ENCODE measurements at regions not wholly inside any gene's neighbourhood (a gene's known extent, or its start where the extent isn't known, plus 50 kb on each side); places are given as distances from the start of the nearest gene placed in this dataset.
"Not testable (repeated sequence)": the region's sequence is repeated elsewhere in the genome, so short reads cannot be mapped to it uniquely, and the experiment has no call there.

DNA sequence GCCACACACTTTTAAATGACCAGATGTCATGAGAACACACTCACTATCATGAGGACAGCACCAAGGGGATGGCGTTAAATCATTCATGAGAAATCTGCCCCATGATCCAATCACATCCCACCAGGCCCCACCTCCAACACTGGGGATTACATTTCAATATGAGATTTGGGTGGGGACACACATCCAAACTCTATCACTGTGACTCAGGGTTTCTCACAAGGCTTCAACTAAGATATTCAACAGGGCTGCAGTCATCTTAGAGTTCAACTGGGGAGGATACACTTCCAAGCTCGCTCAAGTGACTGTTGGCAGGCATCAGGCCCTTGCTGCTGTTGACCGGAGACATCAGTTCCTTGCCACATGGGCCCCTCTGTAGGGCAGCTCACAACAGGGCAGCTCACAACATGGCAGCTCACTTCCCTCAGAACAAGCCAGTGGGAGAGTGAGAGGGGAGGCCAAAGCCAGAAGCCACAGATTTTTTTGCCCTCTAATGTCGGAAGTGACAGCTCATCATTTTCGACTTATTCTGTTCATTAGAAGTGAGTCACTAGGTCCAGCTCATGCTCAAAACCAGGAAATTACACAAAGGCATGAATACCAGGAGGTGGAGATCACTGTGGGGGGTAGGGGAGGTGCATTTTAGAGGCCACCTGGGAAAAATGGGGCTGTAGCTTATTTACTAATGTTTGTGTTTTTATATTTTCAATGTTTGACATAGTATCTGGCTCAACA lies 50.8 kb upstream of the PTHLH start:
- DNase-seq (ENCODE audit: low read depth in 2 of 2), result peak; percentile 58 to 95

DNA sequence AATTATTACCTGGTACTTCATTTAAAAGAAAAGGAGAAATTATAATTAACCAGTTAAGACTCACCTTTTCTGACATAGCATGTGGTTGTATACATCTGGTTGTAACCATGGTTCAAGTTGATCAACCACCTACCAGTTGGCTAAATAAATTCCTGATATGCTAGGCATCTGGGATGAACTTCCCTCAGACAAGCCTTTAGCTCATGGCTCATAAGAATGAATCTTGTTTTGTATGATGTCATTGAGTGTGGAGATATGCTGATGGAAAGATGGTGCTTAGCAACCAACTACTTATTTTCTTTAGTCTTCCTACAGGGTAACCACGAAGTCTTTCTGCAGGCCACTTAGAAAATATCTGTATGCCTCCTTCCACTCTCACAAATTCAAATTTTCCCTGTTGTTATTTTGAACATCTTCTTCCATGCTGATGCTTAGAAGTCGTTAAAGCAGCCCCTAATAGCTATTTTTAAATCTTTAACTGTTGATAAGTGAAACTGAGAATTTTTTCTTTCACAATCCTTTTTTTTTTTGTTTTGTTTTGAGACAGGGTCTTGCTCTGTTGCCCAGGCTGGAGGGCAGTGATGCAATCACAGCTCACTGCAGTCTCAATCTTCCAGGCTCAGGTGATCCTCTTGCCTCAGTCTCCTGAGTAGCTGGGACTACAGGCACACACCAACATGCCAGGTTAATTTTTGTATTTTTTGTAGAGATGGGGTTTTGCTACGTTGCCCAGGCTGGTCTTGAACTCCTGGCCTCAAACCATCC lies 51.9 kb upstream of the PTHLH start:
- peak in 1 of 2 donors; percentile 83 for DNase-seq (ENCODE audit: low read depth in 2 of 2)

GRCh38 chr12:28025821-28026505 lies 53.4 kb upstream of the PTHLH start:
- DNase-seq (ENCODE audit: low read depth in 2 of 2), result no peak

DNA sequence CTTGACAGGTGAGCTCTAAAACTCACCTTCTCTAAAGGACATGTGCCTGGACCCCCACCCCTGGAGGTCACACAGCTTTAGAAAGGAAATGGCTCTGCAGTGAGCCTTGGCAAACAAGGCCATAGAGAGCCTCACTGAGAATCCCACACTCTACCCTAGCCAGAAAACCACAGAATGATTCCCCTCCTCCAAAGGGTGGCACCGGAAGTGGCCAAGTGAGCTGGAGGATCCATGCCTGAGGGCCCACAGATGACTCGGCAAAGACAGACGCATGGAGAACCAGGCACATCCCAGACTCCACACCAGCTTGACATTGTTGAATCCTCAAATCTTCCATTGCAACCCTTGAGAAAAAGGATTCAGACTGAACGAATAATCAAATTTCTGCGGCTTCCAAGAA lies 54.2 kb upstream of the PTHLH start:
- no peak for DNase-seq (ENCODE audit: low read depth in 2 of 2)

DNA sequence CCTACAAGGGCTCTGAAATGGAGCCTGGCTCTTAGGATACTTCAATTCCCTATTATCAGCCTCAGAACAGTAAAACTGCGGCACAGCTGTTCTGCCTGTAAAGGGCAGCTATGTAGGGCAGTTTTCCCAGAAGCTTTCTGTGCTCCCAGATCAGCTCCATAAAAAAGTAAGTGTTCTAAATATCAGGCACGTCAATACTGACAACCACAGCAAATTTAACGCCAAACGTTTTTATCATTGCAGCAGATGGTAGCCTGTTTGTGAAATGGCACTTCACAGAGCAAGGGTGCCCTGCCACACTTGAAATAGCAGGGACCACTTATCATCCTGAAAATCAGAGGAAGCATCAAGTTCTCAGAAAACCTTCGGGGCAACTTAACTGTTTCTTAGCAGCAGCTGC lies 54.8 kb upstream of the PTHLH start:
- no peak for DNase-seq (ENCODE audit: low read depth in 2 of 2)

- no peak for DNase-seq (ENCODE audit: low read depth in 2 of 2)
These were observed 55.6 kb upstream of the PTHLH start for GRCh38 chr12:28027947-28028724.

DNA sequence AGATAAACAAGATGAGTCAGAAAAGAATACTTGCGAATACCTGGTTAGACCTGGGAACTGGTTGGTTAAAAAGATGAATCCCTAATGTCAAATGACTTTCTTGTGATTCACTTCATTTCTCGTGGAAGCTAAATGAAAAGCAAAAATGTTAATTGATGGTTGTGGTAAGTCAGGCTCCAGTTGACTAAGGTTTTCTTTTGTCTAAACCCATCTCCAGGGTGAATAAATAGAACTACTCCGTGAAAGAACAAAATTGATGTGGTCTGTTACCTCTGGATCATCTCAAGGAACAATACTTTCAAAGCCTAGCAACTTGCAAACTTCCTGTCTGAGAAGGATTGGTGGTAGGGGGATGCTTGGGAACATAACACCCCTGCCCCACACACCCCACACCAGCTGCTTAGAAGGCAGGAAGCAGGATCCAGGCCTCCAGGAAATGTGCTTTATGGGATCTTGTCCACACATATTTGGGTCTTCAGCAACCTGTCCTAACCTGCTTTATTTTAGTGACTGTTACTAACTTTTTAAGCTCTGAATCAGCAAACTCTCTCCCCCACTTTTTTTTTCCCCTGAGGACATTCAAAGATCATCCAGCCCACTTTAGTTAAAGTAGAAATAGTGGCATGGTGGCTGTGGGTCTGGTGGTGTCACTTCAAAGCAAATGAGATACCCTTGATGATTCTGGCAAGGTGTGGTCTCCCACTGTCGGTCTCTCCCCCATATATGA lies 60.4 kb upstream of the PTHLH start:
- DNase-seq (ENCODE audit: low read depth in 2 of 2), result peak in 1 of 2 donors; percentile 47

- DNase-seq (ENCODE audit: low read depth in 2 of 2), result no peak
These were observed 61.0 kb upstream of the PTHLH start for GRCh38 chr12:28033538-28033915.

GRCh38 chr12:28034271-28034670 lies 61.7 kb upstream of the PTHLH start:
- no peak for DNase-seq (ENCODE audit: low read depth in 2 of 2)

GRCh38 chr12:28035500-28035899 lies 63.0 kb upstream of the PTHLH start:
- peak; percentile 38 to 81 for DNase-seq (ENCODE audit: low read depth in 2 of 2)

DNA sequence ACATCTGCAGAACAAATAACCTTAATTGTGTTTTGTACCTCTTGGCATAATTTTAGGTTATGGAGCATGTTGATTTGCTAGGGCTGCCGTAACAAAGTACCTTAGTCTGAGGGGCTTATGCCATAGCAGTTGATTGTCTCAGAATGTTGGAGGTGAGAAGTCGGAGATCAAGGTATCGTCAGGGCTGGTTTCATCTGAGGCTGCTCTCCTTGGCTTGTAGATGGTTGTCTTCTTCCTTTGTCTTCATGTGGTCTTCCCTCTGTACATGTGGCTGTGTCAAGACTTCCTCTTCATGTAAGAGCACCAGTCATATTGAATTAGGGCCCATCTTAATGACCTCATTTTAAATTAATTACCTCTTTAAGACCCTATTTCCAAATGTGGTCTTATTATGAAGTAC lies 64.4 kb upstream of the PTHLH start:
- no peak for DNase-seq (ENCODE audit: low read depth in 2 of 2)

- no peak for DNase-seq (ENCODE audit: low read depth in 2 of 2)
These were observed 67.7 kb upstream of the PTHLH start for GRCh38 chr12:28040246-28040645.

GRCh38 chr12:28046600-28046999 lies 74.1 kb upstream of the PTHLH start:
- DNase-seq (ENCODE audit: low read depth in 2 of 2), result not testable (repeated sequence)

GRCh38 chr12:28050606-28051005 lies 78.1 kb upstream of the PTHLH start:
- no peak for DNase-seq (ENCODE audit: low read depth in 2 of 2)

- no peak for DNase-seq (ENCODE audit: low read depth in 2 of 2)
These were observed 79.2 kb upstream of the PTHLH start for GRCh38 chr12:28051516-28052354.

DNA sequence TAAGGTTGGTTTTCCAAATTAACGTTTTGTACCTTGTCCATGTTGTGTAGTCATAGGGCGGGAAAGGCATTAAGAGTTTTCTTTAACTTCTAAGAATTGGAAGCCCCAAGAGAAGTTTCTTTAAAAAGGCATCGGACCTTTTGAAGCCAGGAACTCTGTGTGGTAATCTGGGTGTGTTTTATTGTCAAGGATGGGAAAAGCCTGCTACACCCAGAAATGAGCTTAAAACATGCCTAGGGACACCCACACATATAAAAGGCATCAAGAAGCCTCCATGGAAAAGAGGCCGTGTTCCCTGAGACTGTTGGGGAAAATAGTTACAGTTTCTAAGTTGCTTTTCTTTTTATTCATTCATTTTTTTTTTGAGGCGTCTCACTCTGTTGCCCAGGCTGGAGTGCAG lies 81.0 kb upstream of the PTHLH start:
- no peak for DNase-seq (ENCODE audit: low read depth in 2 of 2)

DNA sequence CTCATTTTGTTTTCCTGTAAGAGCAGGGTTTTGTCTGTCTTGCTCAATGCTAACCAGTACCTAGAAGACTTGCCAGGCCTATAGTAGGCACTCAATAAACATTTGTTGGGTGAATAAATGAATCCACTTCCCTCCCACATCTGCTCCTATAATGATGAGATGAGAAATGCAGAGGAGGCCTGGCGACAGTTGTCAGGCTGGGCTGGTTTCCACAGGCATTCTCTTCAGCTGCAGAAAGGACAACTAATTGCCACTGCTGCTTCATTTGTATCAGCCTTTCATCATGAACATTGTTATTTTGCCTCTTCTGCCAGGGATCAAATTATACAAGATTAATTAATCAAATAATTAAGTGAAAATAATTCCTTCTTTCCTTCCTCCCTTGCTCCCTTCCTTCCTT lies 82.0 kb upstream of the PTHLH start:
- no peak for DNase-seq (ENCODE audit: low read depth in 2 of 2)

DNA sequence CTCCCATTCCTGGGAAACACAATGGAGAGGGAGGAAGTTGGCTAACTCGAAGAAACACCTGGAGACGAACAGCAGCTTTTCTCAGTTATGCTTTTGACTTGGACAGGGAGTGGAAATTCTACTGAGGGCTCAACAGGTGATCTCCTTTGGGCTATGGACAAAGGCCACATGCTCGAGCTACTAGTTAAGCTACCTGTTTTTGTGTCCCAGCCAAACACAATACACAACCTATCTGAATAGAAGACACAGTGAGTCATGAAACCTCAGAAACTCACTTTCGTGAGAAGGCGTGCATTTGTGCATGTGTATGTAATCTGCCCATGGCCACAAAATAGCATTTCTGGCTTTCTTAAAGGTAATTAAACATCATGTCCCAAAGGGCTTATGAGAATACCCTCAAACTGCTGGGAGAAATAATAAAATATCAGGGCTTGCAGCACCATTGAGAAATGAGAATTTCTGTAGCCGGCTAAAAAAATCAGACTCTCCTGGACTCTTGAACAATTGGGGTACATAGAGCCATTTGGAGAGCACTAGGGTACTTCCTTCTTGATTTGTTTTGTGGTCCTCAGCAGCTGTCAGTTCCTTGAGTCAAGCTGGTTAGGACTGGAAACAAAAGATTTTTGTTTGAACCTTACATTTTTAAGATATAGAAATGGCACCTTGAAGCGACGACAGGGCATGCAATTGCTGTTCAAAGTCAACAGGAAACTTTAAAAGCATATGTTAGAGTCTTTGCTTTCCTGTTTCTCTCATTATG lies 85.5 kb upstream of the PTHLH start:
- DNase-seq (ENCODE audit: low read depth in 2 of 2), result no peak

GRCh38 chr12:28059220-28059619 lies 86.7 kb upstream of the PTHLH start:
- DNase-seq (ENCODE audit: low read depth in 2 of 2), result no peak

Data from lung microvascular endothelial cell (primary cell).